ENCODE measurements at regions not wholly inside any gene's neighbourhood (a gene's known extent, or its start where the extent isn't known, plus 50 kb on each side); places are given as distances from the start of the nearest gene placed in this dataset.

DNA sequence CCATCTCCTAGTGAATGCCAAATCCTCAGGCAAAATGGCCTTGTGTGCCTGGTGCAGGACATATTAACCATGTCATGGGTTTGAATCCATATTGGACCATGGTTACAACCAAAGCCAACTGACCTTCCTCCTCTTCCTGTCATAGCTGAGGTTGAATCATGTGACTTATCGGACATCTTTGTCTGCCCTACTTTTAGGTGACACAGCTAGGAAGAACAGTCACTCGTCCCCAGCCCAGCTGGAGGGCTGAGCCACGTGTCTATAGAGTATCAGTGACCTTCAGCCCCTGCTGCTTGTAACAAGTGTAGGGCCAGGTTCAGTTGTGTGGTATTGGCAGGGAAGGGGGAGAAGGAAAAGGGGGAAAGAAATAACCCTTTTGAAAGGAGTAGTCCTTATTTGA is 225.2 kb downstream of the KTN1 start:
- no peak for DNase-seq (ENCODE audit: low spot score)
- TF ChIP-seq CTCF (IDR thresholded peaks at IDR 0.05; ENCODE audit: extremely low read depth, missing control alignments), result no peak

DNA sequence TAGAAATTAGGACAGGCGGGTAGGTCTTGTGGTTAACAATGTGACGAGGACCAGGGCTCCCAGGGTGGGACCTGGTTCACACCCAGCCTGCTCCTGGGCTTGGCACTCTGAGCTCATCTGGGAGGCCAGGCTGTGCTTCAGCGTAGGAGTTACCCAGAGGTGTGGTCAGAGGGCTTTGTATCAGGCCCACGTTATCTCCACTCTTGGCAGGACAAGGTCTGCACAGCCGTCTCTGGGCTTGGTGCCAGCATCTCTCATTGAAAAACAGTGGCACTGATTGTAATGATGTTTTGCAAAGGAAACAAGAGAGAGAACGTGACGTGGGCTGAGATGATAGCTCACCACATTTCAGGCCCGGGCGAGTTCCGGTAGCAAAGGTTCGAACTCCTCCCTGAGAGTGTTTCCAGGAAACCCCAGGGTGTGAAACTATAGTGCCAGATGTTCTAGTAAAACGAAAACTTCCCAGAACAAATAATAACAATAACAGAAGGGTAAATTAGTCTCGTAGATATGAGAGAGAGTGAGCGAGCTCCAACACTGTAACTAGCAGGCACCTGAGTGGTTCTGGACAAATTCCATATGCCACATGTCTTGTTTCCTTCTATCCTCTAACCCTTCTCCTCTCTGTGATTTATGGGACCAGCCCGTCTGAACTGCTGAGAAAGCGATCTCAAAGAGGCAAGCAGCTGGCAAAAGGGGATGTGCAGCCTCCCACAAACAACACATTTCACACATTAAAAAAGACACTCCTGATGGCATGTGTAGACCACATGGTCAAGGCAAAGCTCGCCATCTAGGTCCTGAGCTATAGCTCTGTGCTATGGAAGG is 227.3 kb downstream of the KTN1 start:
- no peak for TF ChIP-seq CTCF (IDR thresholded peaks at IDR 0.05; ENCODE audit: extremely low read depth, missing control alignments)
- DNase-seq (ENCODE audit: low spot score), result no peak

DNA sequence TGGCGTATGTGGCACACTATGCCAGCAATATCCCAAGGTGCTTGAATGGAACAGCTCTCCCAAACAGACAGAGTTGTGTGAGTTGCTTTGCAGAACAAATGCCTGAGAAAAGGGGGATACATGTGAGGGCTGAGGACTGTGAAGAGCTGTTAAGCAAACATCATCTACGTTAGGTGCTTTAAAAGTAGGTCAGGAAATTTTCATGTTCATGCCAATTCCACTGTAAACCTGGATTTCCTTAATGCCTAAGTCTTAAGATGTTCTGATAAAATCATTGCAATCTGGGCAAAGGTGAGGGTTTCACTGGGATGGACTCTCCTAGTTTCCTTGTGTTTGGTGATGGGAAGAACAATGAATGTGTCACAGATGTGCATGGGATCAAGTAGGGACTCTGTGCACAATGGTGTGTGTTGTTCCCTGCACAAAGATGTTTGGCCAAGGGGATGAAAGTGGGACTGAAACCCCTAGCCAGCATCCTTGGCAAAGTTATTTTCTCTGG is 227.9 kb downstream of the KTN1 start:
- no peak for TF ChIP-seq CTCF (IDR thresholded peaks at IDR 0.05; ENCODE audit: extremely low read depth, missing control alignments)
- DNase-seq (ENCODE audit: low spot score), result no peak

DNA sequence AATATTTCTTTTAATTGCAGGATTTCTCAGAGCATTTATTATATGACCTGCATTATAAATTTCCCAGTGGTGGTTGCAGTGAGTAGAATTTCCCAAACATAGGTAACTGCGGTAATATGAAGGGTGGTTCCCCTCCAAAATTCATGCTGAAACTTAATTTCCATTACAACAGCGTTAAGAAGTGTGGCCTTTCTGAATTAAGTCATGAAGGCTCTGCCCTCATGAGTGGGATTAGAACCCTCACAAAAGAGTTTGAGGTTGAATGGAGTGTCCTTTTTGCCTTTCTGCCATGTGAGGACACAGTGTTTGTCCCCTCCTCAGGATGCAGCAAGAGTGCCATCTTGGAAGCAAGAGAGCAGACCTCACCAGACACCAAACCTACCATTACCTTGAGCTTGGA is 233.6 kb downstream of the KTN1 start:
- no peak for TF ChIP-seq CTCF (IDR thresholded peaks at IDR 0.05; ENCODE audit: extremely low read depth, missing control alignments)
- DNase-seq (ENCODE audit: low spot score), result no peak

DNA sequence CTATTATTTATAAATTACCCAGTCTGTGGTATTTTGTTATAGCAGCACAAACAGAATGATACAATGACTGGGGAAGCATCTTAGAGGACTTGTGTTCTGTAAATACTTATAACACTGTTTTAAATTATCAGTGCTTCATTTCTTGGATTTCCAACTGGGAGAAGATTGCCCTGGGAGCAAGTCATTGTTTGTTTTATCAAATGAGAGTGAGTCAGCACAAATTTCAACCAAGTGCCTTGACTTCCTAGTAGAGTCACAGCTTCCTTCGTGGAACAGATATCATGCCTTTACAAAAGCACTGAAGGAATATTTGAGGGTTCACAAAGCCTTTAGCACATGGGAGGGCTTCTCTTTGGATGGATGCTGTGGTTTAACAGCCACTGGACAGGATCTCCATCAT is 234.1 kb downstream of the KTN1 start:
- no peak for DNase-seq (ENCODE audit: low spot score)
- no peak for TF ChIP-seq CTCF (IDR thresholded peaks at IDR 0.05; ENCODE audit: extremely low read depth, missing control alignments)

DNA sequence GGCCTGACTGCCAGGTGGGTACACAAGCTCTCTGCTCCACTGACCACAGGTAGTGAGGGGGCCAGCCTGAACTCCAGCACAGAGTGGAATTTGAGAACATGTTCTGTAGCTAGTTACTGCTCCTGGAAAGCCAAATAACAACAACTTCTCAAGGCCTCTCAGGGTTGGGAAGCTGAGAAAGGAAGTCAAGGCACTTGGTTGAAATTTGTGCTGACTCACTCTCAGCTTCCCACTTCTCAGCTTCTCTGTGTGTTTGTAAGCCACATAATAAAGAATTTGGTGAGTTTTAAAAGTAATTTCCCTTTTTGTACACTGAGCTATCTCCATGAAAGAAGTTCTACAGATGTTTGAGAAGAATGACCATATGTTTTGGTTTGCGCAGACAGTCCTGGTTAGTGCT is 234.9 kb downstream of the KTN1 start:
- no peak for TF ChIP-seq CTCF (IDR thresholded peaks at IDR 0.05; ENCODE audit: extremely low read depth, missing control alignments)
- no peak for DNase-seq (ENCODE audit: low spot score)

GRCh38 chr14:55816225-55816624 is 236.2 kb downstream of the KTN1 start:
- DNase-seq (ENCODE audit: low spot score), result no peak
- no peak for TF ChIP-seq CTCF (IDR thresholded peaks at IDR 0.05; ENCODE audit: extremely low read depth, missing control alignments)
